Keratinocyte (primary cell): ENCODE measurements at regions not wholly inside any gene's neighbourhood (a gene's known extent, or its start where the extent isn't known, plus 50 kb on each side); places are given as distances from the start of the nearest gene placed in this dataset.

ENCODE experiments used
- EZH2 ChIP-seq: IDR thresholded peaks from one replicate; pipeline ENCODE4 v1.6.1; 2012; ENCODE audit warnings: inconsistent platforms, mild to moderate bottlenecking, low read length, moderate library complexity
- TF ChIP-seq, protein P1 (sequence below), 3 experiments: IDR thresholded peaks in 1 of 3; conservative IDR thresholded peaks in 1 of 3; optimal IDR thresholded peaks in 1 of 3; 2 replicates in 2 of 3; 3 replicates in 1 of 3; pipeline versions ENCODE3 to v1.5.1; 2011; ENCODE audit warnings: low read length in 3 of 3, mild to moderate bottlenecking in 3 of 3, moderate library complexity in 2 of 3, control low read depth in 1 of 3, inconsistent platforms in 1 of 3; ENCODE audit not compliant: insufficient read depth in 2 of 3; ENCODE audit errors: extremely low read depth in 1 of 3

DNA sequence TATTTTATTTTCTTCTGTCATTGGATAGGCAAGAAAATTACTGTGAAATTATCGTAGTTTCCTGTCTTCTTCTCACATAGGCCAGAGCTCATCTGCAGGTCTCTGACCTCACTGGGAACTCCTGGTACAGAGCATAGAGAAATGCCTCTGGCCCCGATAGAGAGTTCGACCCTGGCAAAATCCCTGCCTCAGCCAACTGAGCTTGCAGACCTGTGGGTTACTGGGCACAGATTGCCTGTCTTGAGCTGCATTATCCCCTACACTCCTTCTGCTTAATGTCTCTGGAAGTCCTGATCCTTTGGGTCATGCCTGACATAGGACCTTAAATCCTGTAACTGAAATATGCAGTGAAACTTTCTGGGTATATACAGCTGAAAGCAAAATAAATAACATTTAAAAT lies 439.3 kb upstream of the CTNND2 start:
- TF ChIP-seq, protein P1, sequence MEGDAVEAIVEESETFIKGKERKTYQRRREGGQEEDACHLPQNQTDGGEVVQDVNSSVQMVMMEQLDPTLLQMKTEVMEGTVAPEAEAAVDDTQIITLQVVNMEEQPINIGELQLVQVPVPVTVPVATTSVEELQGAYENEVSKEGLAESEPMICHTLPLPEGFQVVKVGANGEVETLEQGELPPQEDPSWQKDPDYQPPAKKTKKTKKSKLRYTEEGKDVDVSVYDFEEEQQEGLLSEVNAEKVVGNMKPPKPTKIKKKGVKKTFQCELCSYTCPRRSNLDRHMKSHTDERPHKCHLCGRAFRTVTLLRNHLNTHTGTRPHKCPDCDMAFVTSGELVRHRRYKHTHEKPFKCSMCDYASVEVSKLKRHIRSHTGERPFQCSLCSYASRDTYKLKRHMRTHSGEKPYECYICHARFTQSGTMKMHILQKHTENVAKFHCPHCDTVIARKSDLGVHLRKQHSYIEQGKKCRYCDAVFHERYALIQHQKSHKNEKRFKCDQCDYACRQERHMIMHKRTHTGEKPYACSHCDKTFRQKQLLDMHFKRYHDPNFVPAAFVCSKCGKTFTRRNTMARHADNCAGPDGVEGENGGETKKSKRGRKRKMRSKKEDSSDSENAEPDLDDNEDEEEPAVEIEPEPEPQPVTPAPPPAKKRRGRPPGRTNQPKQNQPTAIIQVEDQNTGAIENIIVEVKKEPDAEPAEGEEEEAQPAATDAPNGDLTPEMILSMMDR (optimal IDR thresholded peaks at IDR 0.05 in 1 of 3, IDR thresholded peaks at IDR 0.05 in 1 of 3, conservative IDR thresholded peaks at IDR 0.05 in 1 of 3; ENCODE audit: extremely low read depth in 1 of 3, insufficient read depth in 2 of 3, low read length in 3 of 3): no peak
- no peak for TF ChIP-seq EZH2
